Spleen (tissue), 7 donors: ENCODE measurements at regions not wholly inside any gene's neighbourhood (a gene's known extent, or its start where the extent isn't known, plus 50 kb on each side); places are given as distances from the start of the nearest gene placed in this dataset.

ENCODE experiments used
- POLR2A ChIP-seq, 3 donors: fragments of 450-650 bp; IDR thresholded peaks; one replicate each; pipeline ENCODE4 v1.5.1; 2017; ENCODE audit warnings: antibody characterized with exemption in 3 of 3, mild to moderate bottlenecking in 1 of 3
- POLR2AphosphoS5 ChIP-seq, 3 donors: sonication (generic); formaldehyde crosslinking; IDR thresholded peaks; one replicate each; pipeline ENCODE4 v1.5.1; 2017; ENCODE audit warnings: antibody characterized with exemption in 3 of 3
- TF ChIP-seq, protein P1 (sequence below), 11 experiments: fragments of 200-600 bp in 7 of 11; fragments of 450-650 bp in 4 of 11; sonication (generic) in 4 of 11; IDR thresholded peaks in 8 of 11; conservative IDR thresholded peaks in 3 of 11; 1 replicate in 7 of 11; 2 replicates in 4 of 11; pipeline versions ENCODE4 v1.4.0 to v1.8.0; 2016 to 2021; ENCODE audit warnings: antibody characterized with exemption in 11 of 11, inconsistent platforms in 4 of 11, mild to moderate bottlenecking in 1 of 11
- donor health status: DM: no; HTN: no; CAD: no; lungs with moderate emphysema.
- donor health status: DM: no; HTN: no; CAD: no.
- donor health status: DM: no; HTN: no; CAD: no.

- TF ChIP-seq, protein P1, sequence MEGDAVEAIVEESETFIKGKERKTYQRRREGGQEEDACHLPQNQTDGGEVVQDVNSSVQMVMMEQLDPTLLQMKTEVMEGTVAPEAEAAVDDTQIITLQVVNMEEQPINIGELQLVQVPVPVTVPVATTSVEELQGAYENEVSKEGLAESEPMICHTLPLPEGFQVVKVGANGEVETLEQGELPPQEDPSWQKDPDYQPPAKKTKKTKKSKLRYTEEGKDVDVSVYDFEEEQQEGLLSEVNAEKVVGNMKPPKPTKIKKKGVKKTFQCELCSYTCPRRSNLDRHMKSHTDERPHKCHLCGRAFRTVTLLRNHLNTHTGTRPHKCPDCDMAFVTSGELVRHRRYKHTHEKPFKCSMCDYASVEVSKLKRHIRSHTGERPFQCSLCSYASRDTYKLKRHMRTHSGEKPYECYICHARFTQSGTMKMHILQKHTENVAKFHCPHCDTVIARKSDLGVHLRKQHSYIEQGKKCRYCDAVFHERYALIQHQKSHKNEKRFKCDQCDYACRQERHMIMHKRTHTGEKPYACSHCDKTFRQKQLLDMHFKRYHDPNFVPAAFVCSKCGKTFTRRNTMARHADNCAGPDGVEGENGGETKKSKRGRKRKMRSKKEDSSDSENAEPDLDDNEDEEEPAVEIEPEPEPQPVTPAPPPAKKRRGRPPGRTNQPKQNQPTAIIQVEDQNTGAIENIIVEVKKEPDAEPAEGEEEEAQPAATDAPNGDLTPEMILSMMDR (IDR thresholded peaks at IDR 0.05 in 8 of 11, conservative IDR thresholded peaks at IDR 0.05 in 3 of 11) = no peak
- TF ChIP-seq POLR2AphosphoS5 (IDR thresholded peaks at IDR 0.05) (no peak), POLR2A (IDR thresholded peaks at IDR 0.05) (no peak)
These were observed 420.4 kb downstream of the CDH26 start for GRCh38 chr20:60378620-60379019.
